Suprapubic skin (tissue), 4 donors: ENCODE measurements at regions not wholly inside any gene's neighbourhood (a gene's known extent, or its start where the extent isn't known, plus 50 kb on each side); places are given as distances from the start of the nearest gene placed in this dataset.
"Not testable (repeated sequence)": the region's sequence is repeated elsewhere in the genome, so short reads cannot be mapped to it uniquely, and the experiment has no call there.

ENCODE experiments used
- DNase-seq, 2 donors: peaks; one replicate each; pipeline ENCODE4 v3.0.0-alpha.2; 2019; ENCODE audit warnings: low spot score in 2 of 2
- H3K27ac ChIP-seq: fragments of 200-600 bp; sonication (generic); one replicate; pipeline ENCODE4 v1.5.1; 2019
- H3K27me3 ChIP-seq: fragments of 200-600 bp; sonication (generic); one replicate; pipeline ENCODE4 v1.5.1; 2019
- H3K36me3 ChIP-seq: fragments of 200-600 bp; sonication (generic); one replicate; pipeline ENCODE4 v1.5.1; 2019
- H3K4me1 ChIP-seq: fragments of 200-600 bp; sonication (generic); one replicate; pipeline ENCODE4 v1.5.1; 2019
- H3K4me3 ChIP-seq: fragments of 200-600 bp; sonication (generic); one replicate; pipeline ENCODE4 v1.5.1; 2019; ENCODE audit warnings: mild to moderate bottlenecking
- H3K9me3 ChIP-seq: fragments of 200-600 bp; sonication (generic); one replicate; pipeline ENCODE4 v1.5.1; 2019
- CTCF ChIP-seq, 2 donors: fragments of 200-600 bp in 1 of 2; fragments of 450-650 bp in 1 of 2; sonication (generic) in 1 of 2; IDR thresholded peaks; one replicate each; pipeline ENCODE4 v1.5.1; 2016 to 2019; ENCODE audit warnings: antibody characterized with exemption in 2 of 2, mild to moderate bottlenecking in 1 of 2, moderate library complexity in 1 of 2
- EP300 ChIP-seq: sonication (generic); formaldehyde crosslinking; IDR thresholded peaks from one replicate; pipeline ENCODE4 v1.6.1; 2017; ENCODE audit warnings: antibody characterized with exemption
- POLR2A ChIP-seq, 2 donors: fragments of 450-650 bp; IDR thresholded peaks; one replicate each; pipeline ENCODE4 v1.6.1; 2017; ENCODE audit warnings: antibody characterized with exemption in 2 of 2, mild to moderate bottlenecking in 2 of 2, moderate library complexity in 2 of 2
- POLR2AphosphoS5 ChIP-seq, 3 donors: sonication (generic); formaldehyde crosslinking; IDR thresholded peaks; one replicate each; pipeline ENCODE4 v1.6.1; 2017; ENCODE audit warnings: antibody characterized with exemption in 3 of 3
- WGBS: methylation state at CpG from one replicate; pipeline ENCODE4 v1.1.5; 2018; 5-methylcytosine and 5-hydroxymethylcytosine counted together

- Histone ChIP-seq H3K27me3 (no peaks in the 10 kb centered on the region), H3K9me3 (no peaks in the 10 kb centered on the region), H3K27ac (no peak overlapping the region), H3K4me1 (no peaks in the 10 kb centered on the region), H3K36me3 (no peaks in the 10 kb centered on the region), H3K4me3 (no peak overlapping the region)
- WGBS: 81% methylated on average over 4 of the region's 4 CpGs
- TF ChIP-seq POLR2AphosphoS5 (IDR thresholded peaks at IDR 0.05): no peak
- no peak for TF ChIP-seq POLR2A (IDR thresholded peaks at IDR 0.05)
- TF ChIP-seq EP300: no peak
- no peak for TF ChIP-seq CTCF (IDR thresholded peaks at IDR 0.05)
- DNase-seq: no peak
These were observed 145.9 kb upstream of the TBX3 start for GRCh38 chr12:114829833-114830232.

GRCh38 chr12:114829244-114829643, 145.3 kb upstream of the TBX3 start:
- H3K27ac ChIP-seq, H3K36me3 ChIP-seq, DNase-seq, H3K4me3 ChIP-seq, H3K4me1 ChIP-seq, H3K9me3 ChIP-seq, H3K27me3 ChIP-seq: not testable (repeated sequence)

GRCh38 chr12:114827461-114827860, 143.5 kb upstream of the TBX3 start:
- WGBS: 90% methylated on average over 7 of the region's 7 CpGs
- Histone ChIP-seq H3K36me3 (no peaks in the 10 kb centered on the region), H3K4me3 (no peak overlapping the region), H3K27me3 (peaks cover 5% of the 10 kb centered on the region), H3K4me1 (no peaks in the 10 kb centered on the region), H3K27ac (no peak overlapping the region), H3K9me3 (no peaks in the 10 kb centered on the region)
- DNase-seq: no peak
- no peak for TF ChIP-seq EP300
- TF ChIP-seq POLR2A (IDR thresholded peaks at IDR 0.05): no peak
- no peak for TF ChIP-seq POLR2AphosphoS5 (IDR thresholded peaks at IDR 0.05)
- no peak for TF ChIP-seq CTCF (IDR thresholded peaks at IDR 0.05)

- H3K27me3 ChIP-seq: peaks cover 5% of the 10 kb centered on the region
- no peak overlapping the region for H3K4me3 ChIP-seq
- H3K4me1 ChIP-seq: no peaks in the 10 kb centered on the region
- 78% methylated on average over 5 of the region's 5 CpGs for WGBS
- no peak for DNase-seq
- TF ChIP-seq EP300 (no peak), POLR2AphosphoS5 (IDR thresholded peaks at IDR 0.05) (no peak), CTCF (IDR thresholded peaks at IDR 0.05) (no peak), POLR2A (IDR thresholded peaks at IDR 0.05) (no peak)
- H3K36me3 ChIP-seq: no peaks in the 10 kb centered on the region
- H3K9me3 ChIP-seq: no peaks in the 10 kb centered on the region
- H3K27ac ChIP-seq: no peak overlapping the region
These were observed 142.3 kb upstream of the TBX3 start for GRCh38 chr12:114826244-114826643.

GRCh38 chr12:114823724-114824123, 139.7 kb upstream of the TBX3 start:
- H3K4me3 ChIP-seq: no peak overlapping the region
- no peak for DNase-seq
- H3K36me3 ChIP-seq: no peaks in the 10 kb centered on the region
- H3K27me3 ChIP-seq: peaks cover 5% of the 10 kb centered on the region
- H3K9me3 ChIP-seq: no peaks in the 10 kb centered on the region
- no peak overlapping the region for H3K27ac ChIP-seq
- TF ChIP-seq POLR2AphosphoS5 (IDR thresholded peaks at IDR 0.05) (no peak), CTCF (IDR thresholded peaks at IDR 0.05) (no peak), POLR2A (IDR thresholded peaks at IDR 0.05) (no peak), EP300 (no peak)
- H3K4me1 ChIP-seq: no peaks in the 10 kb centered on the region
- WGBS: 70% methylated on average over 8 of the region's 8 CpGs

GRCh38 chr12:114821570-114821969, 137.6 kb upstream of the TBX3 start:
- Histone ChIP-seq H3K4me3 (no peak overlapping the region), H3K4me1 (no peaks in the 10 kb centered on the region), H3K36me3 (no peaks in the 10 kb centered on the region), H3K9me3 (no peaks in the 10 kb centered on the region), H3K27me3 (peaks cover 5% of the 10 kb centered on the region), H3K27ac (no peak overlapping the region)
- DNase-seq: no peak
- 87% methylated on average over 3 of the region's 3 CpGs for WGBS
- no peak for TF ChIP-seq POLR2A (IDR thresholded peaks at IDR 0.05)
- no peak for TF ChIP-seq EP300
- no peak for TF ChIP-seq CTCF (IDR thresholded peaks at IDR 0.05)
- no peak for TF ChIP-seq POLR2AphosphoS5 (IDR thresholded peaks at IDR 0.05)
